ENCODE measurements at regions not wholly inside any gene's neighbourhood (a gene's known extent, or its start where the extent isn't known, plus 50 kb on each side); places are given as distances from the start of the nearest gene placed in this dataset.

DNA sequence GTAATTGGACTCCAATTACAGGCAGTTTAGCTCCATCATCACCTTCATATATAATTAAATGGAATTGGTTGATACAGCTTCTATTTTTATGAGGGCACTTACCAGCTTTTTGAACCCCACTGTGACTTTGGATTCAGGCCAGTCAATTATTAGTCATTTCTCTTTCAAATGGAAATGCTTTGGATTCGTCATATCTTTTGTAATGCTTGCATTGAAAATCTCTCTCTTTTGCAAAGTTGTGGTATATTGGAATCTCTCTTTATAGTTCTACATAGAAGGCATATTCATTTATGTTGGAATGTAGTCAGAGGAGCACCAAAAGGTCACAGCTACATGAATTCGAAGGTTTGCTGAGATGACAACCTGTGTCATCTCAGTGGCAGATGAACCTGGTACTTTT is 1074.3 kb upstream of the SLC10A2 start:
- TF ChIP-seq, protein P1, sequence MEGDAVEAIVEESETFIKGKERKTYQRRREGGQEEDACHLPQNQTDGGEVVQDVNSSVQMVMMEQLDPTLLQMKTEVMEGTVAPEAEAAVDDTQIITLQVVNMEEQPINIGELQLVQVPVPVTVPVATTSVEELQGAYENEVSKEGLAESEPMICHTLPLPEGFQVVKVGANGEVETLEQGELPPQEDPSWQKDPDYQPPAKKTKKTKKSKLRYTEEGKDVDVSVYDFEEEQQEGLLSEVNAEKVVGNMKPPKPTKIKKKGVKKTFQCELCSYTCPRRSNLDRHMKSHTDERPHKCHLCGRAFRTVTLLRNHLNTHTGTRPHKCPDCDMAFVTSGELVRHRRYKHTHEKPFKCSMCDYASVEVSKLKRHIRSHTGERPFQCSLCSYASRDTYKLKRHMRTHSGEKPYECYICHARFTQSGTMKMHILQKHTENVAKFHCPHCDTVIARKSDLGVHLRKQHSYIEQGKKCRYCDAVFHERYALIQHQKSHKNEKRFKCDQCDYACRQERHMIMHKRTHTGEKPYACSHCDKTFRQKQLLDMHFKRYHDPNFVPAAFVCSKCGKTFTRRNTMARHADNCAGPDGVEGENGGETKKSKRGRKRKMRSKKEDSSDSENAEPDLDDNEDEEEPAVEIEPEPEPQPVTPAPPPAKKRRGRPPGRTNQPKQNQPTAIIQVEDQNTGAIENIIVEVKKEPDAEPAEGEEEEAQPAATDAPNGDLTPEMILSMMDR (IDR thresholded peaks at IDR 0.05), result no peak
- no peak for TF ChIP-seq POLR2A (IDR thresholded peaks at IDR 0.05)
